Astrocyte of the cerebellum (primary cell): ENCODE measurements at regions not wholly inside any gene's neighbourhood (a gene's known extent, or its start where the extent isn't known, plus 50 kb on each side); places are given as distances from the start of the nearest gene placed in this dataset.
A peak's percentile ranks its signal among the peaks of the same experiment; 100 is the strongest.

ENCODE experiments used
- DNase-seq: peaks from one replicate; pipeline ENCODE4 v3.0.0-alpha.2; 2011; ENCODE audit warnings: low read depth
- H3K4me3 ChIP-seq: 2 replicates; pipeline ENCODE4 v1.5.1; 2011; ENCODE audit warnings: mild to moderate bottlenecking, low read depth, low read length, moderate library complexity
- in situ Hi-C: cut with HindIII; loops from 2 replicates; pipeline ENCODE4 v1.10.0; 2017; ENCODE audit warnings: low sequenced_read_pairs
- TF ChIP-seq, protein P1 (sequence below): IDR thresholded peaks from 2 replicates; pipeline ENCODE4 v1.5.1; 2012; ENCODE audit warnings: low read length, low read depth, moderate library complexity, mild to moderate bottlenecking; ENCODE audit errors: missing control alignments

DNA sequence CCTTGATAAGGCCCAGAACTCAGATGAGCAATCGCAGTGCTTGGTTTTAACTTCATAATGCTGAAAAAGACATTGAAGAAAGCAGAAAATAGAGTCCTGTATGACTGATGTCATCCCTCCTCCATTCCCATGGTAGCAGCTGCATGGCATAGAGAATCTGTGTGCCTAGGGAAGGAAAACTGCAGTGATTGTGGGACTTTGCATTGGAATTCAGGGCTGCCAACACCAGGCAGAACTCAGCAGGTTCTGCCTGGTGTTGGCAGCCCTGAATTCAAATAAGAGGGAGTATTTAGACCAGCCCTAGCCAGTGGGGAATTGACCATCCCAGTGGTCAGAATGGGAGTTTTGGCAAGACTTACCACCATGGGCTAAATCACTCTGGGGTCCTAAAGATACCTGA, 1016.0 kb downstream of the FAM181B start:
- no peak overlapping the region for H3K4me3 ChIP-seq
- DNase-seq: no peak
- in situ Hi-C loops: no loop called here
- TF ChIP-seq, protein P1, sequence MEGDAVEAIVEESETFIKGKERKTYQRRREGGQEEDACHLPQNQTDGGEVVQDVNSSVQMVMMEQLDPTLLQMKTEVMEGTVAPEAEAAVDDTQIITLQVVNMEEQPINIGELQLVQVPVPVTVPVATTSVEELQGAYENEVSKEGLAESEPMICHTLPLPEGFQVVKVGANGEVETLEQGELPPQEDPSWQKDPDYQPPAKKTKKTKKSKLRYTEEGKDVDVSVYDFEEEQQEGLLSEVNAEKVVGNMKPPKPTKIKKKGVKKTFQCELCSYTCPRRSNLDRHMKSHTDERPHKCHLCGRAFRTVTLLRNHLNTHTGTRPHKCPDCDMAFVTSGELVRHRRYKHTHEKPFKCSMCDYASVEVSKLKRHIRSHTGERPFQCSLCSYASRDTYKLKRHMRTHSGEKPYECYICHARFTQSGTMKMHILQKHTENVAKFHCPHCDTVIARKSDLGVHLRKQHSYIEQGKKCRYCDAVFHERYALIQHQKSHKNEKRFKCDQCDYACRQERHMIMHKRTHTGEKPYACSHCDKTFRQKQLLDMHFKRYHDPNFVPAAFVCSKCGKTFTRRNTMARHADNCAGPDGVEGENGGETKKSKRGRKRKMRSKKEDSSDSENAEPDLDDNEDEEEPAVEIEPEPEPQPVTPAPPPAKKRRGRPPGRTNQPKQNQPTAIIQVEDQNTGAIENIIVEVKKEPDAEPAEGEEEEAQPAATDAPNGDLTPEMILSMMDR: no peak

DNA sequence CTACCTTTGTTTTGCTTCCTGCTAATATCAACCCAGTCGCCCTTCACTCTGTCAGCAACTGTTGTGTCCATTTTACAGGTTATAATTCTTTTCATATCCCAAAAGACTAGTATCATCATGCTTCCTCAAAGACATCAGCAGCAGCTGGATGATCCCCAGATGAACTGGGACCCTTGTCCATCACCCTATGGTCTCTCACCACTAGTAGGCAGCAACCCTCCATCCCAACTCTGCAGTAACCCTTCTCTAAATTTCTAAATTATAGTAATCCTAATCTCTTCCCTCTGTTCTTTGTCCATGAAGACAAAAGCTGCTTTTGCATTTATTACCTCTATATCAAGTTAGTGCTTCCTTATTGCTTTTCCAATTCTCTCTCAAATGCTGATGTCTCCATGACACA, 1025.8 kb downstream of the FAM181B start:
- TF ChIP-seq, protein P1: peak; percentile 27
- no peak overlapping the region for H3K4me3 ChIP-seq
- in situ Hi-C loops: no loop called here
- DNase-seq: no peak

DNA sequence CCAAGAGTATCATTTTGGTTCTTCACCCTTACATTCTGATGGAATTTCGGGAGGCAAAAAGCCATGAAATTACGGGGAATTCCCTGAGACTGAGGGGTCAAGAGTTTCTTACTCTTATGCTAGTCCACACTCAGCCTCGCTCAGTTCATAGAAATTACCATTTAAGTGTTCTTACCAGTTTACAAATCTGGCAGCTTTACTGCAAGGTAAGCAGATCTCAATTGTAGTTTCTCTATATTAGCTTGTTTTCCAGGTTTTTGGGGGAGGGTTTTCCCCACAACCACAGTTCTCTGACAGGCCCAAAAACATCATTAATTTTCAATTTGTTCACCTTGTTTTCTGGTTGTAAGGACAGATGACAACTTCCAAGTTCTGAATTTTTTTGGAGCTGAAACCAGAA, 1028.4 kb downstream of the FAM181B start:
- in situ Hi-C loops: no loop called here
- no peak for DNase-seq
- no peak overlapping the region for H3K4me3 ChIP-seq
- TF ChIP-seq, protein P1: no peak

DNA sequence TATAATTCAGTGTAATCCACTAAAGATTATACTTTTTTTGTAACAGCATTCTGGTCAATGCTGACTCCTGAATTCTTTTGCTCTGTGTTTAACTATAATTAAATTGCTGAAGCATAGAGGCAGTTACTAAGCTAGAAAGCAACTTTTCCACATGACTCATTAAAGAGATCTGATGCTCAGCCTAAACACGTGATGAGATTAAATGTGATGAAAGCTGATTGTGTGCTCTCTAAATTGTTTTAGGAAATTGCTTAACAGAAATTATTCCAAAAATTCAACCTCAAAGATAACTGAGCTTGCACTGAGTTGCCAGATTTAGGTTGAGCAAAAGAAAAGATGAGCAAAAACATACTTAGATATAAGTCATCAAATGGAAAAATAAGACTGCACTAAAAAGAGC, 1033.6 kb downstream of the FAM181B start:
- H3K4me3 ChIP-seq: no peak overlapping the region
- in situ Hi-C loops: no loop called here
- DNase-seq: no peak
- TF ChIP-seq, protein P1: no peak

DNA sequence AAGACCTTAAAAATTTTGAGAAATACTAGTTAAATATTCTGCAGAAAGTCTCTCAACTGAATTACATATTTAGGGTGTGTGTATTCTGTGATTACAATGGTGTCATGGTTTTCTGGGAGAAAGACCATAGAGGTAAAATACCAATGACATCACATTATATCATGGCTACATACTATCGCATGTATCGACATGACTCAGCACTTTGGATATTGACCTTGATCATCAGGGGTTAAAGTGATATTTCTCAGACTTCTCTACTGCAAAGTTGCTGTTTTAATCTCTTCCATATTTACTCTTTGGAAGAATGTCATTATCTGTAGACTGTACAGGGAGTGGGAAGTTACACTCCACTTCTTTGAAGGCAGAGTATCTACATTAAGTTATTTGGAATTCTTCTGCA, 1046.6 kb downstream of the FAM181B start:
- DNase-seq: no peak
- no peak overlapping the region for H3K4me3 ChIP-seq
- TF ChIP-seq, protein P1: no peak
- in situ Hi-C loops: no loop called here

DNA sequence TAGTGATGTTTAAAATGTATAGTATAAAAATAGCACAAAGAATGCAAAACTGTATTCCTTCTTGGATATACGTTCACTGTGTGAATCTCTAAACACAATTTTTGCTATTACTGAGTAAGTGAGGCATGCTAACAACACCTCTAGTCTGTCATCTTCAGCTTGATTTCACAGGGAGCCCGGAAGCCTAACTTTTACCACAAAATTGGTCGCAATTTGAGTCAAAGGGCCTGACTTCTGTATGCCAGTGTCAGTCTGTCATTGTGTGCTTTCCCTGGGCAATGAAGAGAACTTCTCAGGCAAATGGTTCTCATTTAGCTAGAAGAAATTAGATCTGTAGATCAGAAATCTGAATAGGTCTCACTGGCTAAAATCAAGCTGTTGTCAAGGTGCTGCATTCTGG, 1059.5 kb downstream of the FAM181B start:
- in situ Hi-C loops: no loop called here
- no peak for DNase-seq
- TF ChIP-seq, protein P1: no peak
- no peak overlapping the region for H3K4me3 ChIP-seq

DNA sequence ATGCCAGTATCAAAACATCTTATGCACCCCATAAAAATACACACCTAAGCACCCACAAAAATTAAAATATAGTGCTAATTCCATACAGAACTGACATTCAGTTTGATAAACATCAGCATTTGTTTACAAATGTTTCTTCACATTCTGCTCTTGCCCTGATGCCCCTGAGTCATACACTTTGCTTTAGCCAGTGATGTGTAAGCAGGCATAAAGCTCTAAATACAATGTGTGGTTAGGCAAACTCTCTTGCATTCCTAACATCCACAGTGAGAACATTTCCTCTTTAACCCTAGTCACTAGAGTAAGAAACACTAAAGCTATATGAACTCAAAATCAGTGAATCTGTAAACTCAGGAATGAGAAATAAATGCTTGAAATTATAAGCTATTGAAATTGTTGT, 1060.7 kb downstream of the FAM181B start:
- TF ChIP-seq, protein P1: no peak
- peak; percentile 47 for DNase-seq
- in situ Hi-C loops: no loop called here

More for the DNA sequence above, 1060.7 kb downstream of the FAM181B start:
- H3K4me3 ChIP-seq: no peak overlapping the region
